HCT116 (cell line): ENCODE measurements at regions not wholly inside any gene's neighbourhood (a gene's known extent, or its start where the extent isn't known, plus 50 kb on each side); places are given as distances from the start of the nearest gene placed in this dataset.

Source experiments
- ATAC-seq: fragments of 200-7000 bp; cut with Tn5 transposase; 2 replicates; pipeline ENCODE4 v1.9.1; 2020; ENCODE audit warnings: mild to moderate bottlenecking, moderate library complexity
- BruUV-seq: library from RNA; stranded (reverse); fragments of 400-500 nt; replicated peaks from 2 replicates; lab custom pipeline; 2021; lab: Mats Ljungman, UMichigan
- CTCF ChIA-PET: fragments of 300-600 bp; sonication (Branson Sonifier 250); formaldehyde crosslinking; loops from one replicate; lab custom pipeline; 2021; ENCODE audit warnings: antibody characterized with exemption; lab: Charles Lee
- POLR2A ChIA-PET: fragments of 300-600, 350-600 bp; sonication (Branson Sonifier 250); formaldehyde crosslinking; loops from one replicate; lab custom pipeline; 2021; ENCODE audit warnings: antibody characterized with exemption; lab: Charles Lee
- RAD21 ChIA-PET, 2 experiments: fragments of 300-600 bp; sonication (Branson Sonifier 250); formaldehyde crosslinking; loops; one replicate each; lab custom pipeline; 2023; ENCODE audit warnings: low total read pairs in 2 of 2; ENCODE audit not compliant: uncharacterized antibody in 2 of 2, unreplicated experiment in 2 of 2, low non-redundant PET in 1 of 2; lab: Charles Lee
- DNase-seq: peaks from one replicate; pipeline ENCODE4 v3.0.0-alpha.2; 2010; ENCODE audit warnings: low read depth, low spot score
- H2AFZ ChIP-seq: fragments of 200-600 bp; shearing (Covaris generic), sonication (generic); 2 replicates; pipeline ENCODE4 v1.6.1; 2017; ENCODE audit warnings: low read depth, mixed run types, mixed read lengths, antibody characterized with exemption, low read length; ENCODE audit not compliant: poor library complexity, severe bottlenecking
- H3K27ac ChIP-seq: 2 replicates; pipeline ENCODE4 v1.5.1; 2012; ENCODE audit warnings: low read depth, low read length
- H3K27me3 ChIP-seq: fragments of 200-600 bp; sonication (generic); 2 replicates; pipeline ENCODE4 v1.6.1; 2016; ENCODE audit warnings: mixed run types, low read length, mixed read lengths; ENCODE audit not compliant: insufficient read depth
- H3K36me3 ChIP-seq, 2 experiments: fragments of 200-500 bp in 1 of 2; fragments of 200-600 bp in 1 of 2; sonication (Bioruptor generic) in 1 of 2; sonication (generic) in 1 of 2; 2 replicates each; pipeline versions ENCODE4 v1.5.1 to v1.6.1; 2014 to 2016; ENCODE audit warnings: low read length in 2 of 2, inconsistent platforms in 1 of 2, mixed read lengths in 1 of 2, mixed run types in 1 of 2; ENCODE audit not compliant: insufficient read depth in 2 of 2, control insufficient read depth in 1 of 2
- H3K4me1 ChIP-seq, 2 experiments: fragments of 200-600 bp in 1 of 2; sonication (generic) in 1 of 2; 2 replicates each; pipeline versions ENCODE4 v1.5.1 to v1.6.1; 2012 to 2017; ENCODE audit warnings: low read length in 2 of 2, inconsistent platforms in 1 of 2, mild to moderate bottlenecking in 1 of 2, mixed read lengths in 1 of 2, mixed run types in 1 of 2, moderate library complexity in 1 of 2; ENCODE audit not compliant: insufficient read depth in 2 of 2, control insufficient read depth in 1 of 2
- H3K4me2 ChIP-seq: fragments of 200-600 bp; sonication (generic); 2 replicates; pipeline ENCODE4 v1.6.1; 2017; ENCODE audit warnings: mixed run types, low read length, mixed read lengths
- H3K4me3 ChIP-seq, 2 experiments: fragments of 200-600 bp in 1 of 2; sonication (generic) in 1 of 2; replicated peaks in 1 of 2; 2 replicates each; pipeline ENCODE4 v1.5.1; 2011 to 2016; ENCODE audit warnings: low read length in 2 of 2, control low read depth in 1 of 2, low read depth in 1 of 2, mild to moderate bottlenecking in 1 of 2, mixed read lengths in 1 of 2, mixed run types in 1 of 2
- H3K79me2 ChIP-seq: fragments of 200-600 bp; sonication (generic); 2 replicates; pipeline ENCODE4 v1.6.1; 2017; ENCODE audit warnings: mild to moderate bottlenecking, mixed run types, low read length, moderate library complexity, mixed read lengths; ENCODE audit not compliant: insufficient read depth
- H3K9ac ChIP-seq: fragments of 200-600 bp; sonication (generic); 2 replicates; pipeline ENCODE4 v1.6.1; 2016; ENCODE audit warnings: low read length, mixed read lengths
- H3K9me2 ChIP-seq: fragments of 200-600 bp; sonication (generic), shearing (Covaris generic); 2 replicates; pipeline ENCODE4 v1.6.1; 2017; ENCODE audit warnings: mixed run types, mild to moderate bottlenecking, moderate library complexity; ENCODE audit not compliant: insufficient read depth
- H3K9me3 ChIP-seq, 2 experiments: fragments of 200-500 bp in 1 of 2; fragments of 200-600 bp in 1 of 2; sonication (Bioruptor generic) in 1 of 2; sonication (generic) in 1 of 2; 2 replicates each; pipeline ENCODE4 v1.6.1; 2014 to 2017; ENCODE audit warnings: low read length in 2 of 2, mixed read lengths in 2 of 2, inconsistent platforms in 1 of 2, low read depth in 1 of 2, mild to moderate bottlenecking in 1 of 2, mixed run types in 1 of 2, moderate library complexity in 1 of 2; ENCODE audit not compliant: control insufficient read depth in 1 of 2, insufficient read depth in 1 of 2
- H4K20me1 ChIP-seq: fragments of 200-600 bp; sonication (generic), shearing (Covaris generic); 2 replicates; pipeline ENCODE4 v1.6.1; 2017; ENCODE audit warnings: mixed run types, mild to moderate bottlenecking, moderate library complexity; ENCODE audit not compliant: insufficient read depth
- CEBPB ChIP-seq: IDR thresholded peaks from 2 replicates; pipeline ENCODE4 v1.6.1; 2012; ENCODE audit warnings: low read depth
- CTCF ChIP-seq, 3 experiments: fragments of 200-600 bp in 1 of 3; sonication (generic) in 1 of 3; IDR thresholded peaks in 2 of 3; conservative IDR thresholded peaks in 1 of 3; 2 replicates each; pipeline ENCODE4 v1.5.1; 2012 to 2017; ENCODE audit warnings: low read depth in 2 of 3, low read length in 2 of 3, antibody characterized with exemption in 1 of 3, borderline replicate concordance in 1 of 3, control low read depth in 1 of 3, mild to moderate bottlenecking in 1 of 3, mixed read lengths in 1 of 3, mixed run types in 1 of 3, moderate library complexity in 1 of 3; ENCODE audit not compliant: insufficient read depth in 1 of 3
- FOSL1 ChIP-seq: IDR thresholded peaks from 2 replicates; pipeline ENCODE4 v1.6.1; 2012; ENCODE audit warnings: low read depth
- MAX ChIP-seq: IDR thresholded peaks from 2 replicates; pipeline ENCODE4 v1.6.1; 2012
- POLR2A ChIP-seq: IDR thresholded peaks from 2 replicates; pipeline ENCODE4 v1.7.0; 2011; ENCODE audit warnings: borderline replicate concordance; ENCODE audit not compliant: insufficient read depth, insufficient read length; ENCODE audit errors: extremely low read depth
- POLR2AphosphoS5 ChIP-seq: IDR thresholded peaks from 2 replicates; pipeline ENCODE4 v1.6.1; 2011; ENCODE audit warnings: mild to moderate bottlenecking, low read depth, low read length, moderate library complexity
- RAD21 ChIP-seq: IDR thresholded peaks from 2 replicates; pipeline ENCODE4 v1.6.1; 2012; ENCODE audit warnings: low read depth, mild to moderate bottlenecking
- ZBTB33 ChIP-seq: IDR thresholded peaks from 2 replicates; pipeline ENCODE4 v1.6.1; 2011; ENCODE audit warnings: mild to moderate bottlenecking, low read length, moderate library complexity; ENCODE audit not compliant: insufficient replicate concordance; ENCODE audit errors: extremely low read depth
- intact Hi-C: fragments of 100-400 bp; cut with micrococcal nuclease; formaldehyde crosslinking; loops from 2 replicates; pipeline ENCODE4 v1.10.0; 2022

DNA sequence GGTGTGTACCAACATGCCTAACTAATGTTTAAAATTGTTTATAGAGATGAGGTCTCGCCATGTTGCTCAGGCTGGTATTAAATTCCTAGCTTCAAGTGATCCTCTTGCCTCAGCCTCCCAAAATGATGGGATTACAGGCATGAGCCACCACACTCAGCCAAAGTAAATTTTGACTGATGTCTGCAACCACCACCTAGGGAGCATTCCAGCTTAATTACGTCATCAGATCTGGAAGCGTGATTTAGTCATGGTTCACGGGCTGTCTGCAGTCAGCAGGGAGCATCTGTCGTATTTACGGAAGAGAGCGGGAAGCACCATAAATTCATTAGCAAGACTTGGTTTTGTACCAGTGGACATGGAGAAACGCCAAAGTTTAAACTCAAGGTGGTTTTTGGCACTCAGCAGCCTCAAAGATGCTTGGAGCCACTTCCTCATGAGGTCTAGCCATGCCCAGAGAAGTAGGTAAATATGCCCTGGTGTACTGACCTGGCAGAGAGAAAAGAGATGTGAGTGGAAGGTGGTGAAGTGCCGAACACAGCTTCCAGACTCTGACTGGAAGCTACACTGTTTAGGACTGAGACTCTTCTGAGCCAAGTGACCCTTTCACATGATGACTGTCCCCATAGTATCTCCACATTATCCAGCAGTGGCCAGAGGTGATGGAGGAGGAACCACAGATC lies 60.8 kb upstream of the SLC35F3 start:
- RAD21 ChIA-PET = no interaction called here
- no TSS peak for BruUV-seq
- intact Hi-C loops = no loop called here

GRCh38 chr1:233844275-233844674 lies 60.2 kb upstream of the SLC35F3 start:
- H4K20me1 ChIP-seq = no peaks in the 10 kb centered on the region
- ATAC-seq (no peak), DNase-seq (no peak)
- no peak overlapping the region for H3K4me2 ChIP-seq
- no TSS peak for BruUV-seq
- H3K27me3 ChIP-seq = no peaks in the 10 kb centered on the region
- CTCF ChIA-PET = no interaction called here
- RAD21 ChIA-PET = no interaction called here
- no peak overlapping the region for H3K27ac ChIP-seq
- POLR2A ChIA-PET = no interaction called here
- no peaks in the 10 kb centered on the region for H3K4me1 ChIP-seq
- no peaks in the 10 kb centered on the region for H3K79me2 ChIP-seq
- H2AFZ ChIP-seq = no peak overlapping the region
- H3K9me3 ChIP-seq = no peaks in the 10 kb centered on the region
- intact Hi-C loops = no loop called here
- H3K9ac ChIP-seq = no peak overlapping the region
- no peaks in the 10 kb centered on the region for H3K36me3 ChIP-seq
- H3K4me3 ChIP-seq = no peak overlapping the region
- no peaks in the 10 kb centered on the region for H3K9me2 ChIP-seq
- TF ChIP-seq POLR2AphosphoS5 (no peak), RAD21 (no peak), MAX (no peak), POLR2A (no peak), CTCF (IDR thresholded peaks at IDR 0.05 in 2 of 3, conservative IDR thresholded peaks at IDR 0.05 in 1 of 3; ENCODE audit: borderline replicate concordance in 1 of 3, insufficient read depth in 1 of 3, low read depth in 2 of 3, low read length in 2 of 3) (no peak), ZBTB33 (no peak)

More for the DNA sequence above, 60.8 kb upstream of the SLC35F3 start:
- no peak for TF ChIP-seq CTCF (IDR thresholded peaks at IDR 0.05 in 2 of 3, conservative IDR thresholded peaks at IDR 0.05 in 1 of 3; ENCODE audit: borderline replicate concordance in 1 of 3, insufficient read depth in 1 of 3, low read depth in 2 of 3, low read length in 2 of 3)
- TF ChIP-seq FOSL1 = no peak
- TF ChIP-seq CEBPB = no peak
- no peaks in the 10 kb centered on the region for H3K36me3 ChIP-seq
- H3K9me3 ChIP-seq = no peaks in the 10 kb centered on the region
- no peaks in the 10 kb centered on the region for H3K79me2 ChIP-seq
- H3K27me3 ChIP-seq = no peaks in the 10 kb centered on the region
- H3K9ac ChIP-seq = no peak overlapping the region
- no peak overlapping the region for H3K4me3 ChIP-seq
- no peak overlapping the region for H3K27ac ChIP-seq
- no peaks in the 10 kb centered on the region for H3K4me1 ChIP-seq
- no peak overlapping the region for H3K4me2 ChIP-seq
- POLR2A ChIA-PET = no interaction called here
- no peaks in the 10 kb centered on the region for H4K20me1 ChIP-seq
- CTCF ChIA-PET = no interaction called here
- ATAC-seq (no peak), DNase-seq (no peak)
- H3K9me2 ChIP-seq = no peaks in the 10 kb centered on the region
- H2AFZ ChIP-seq = no peak overlapping the region
